Left forelimb (tissue), 1 donor: ENCODE measurements at regions not wholly inside any gene's neighbourhood (a gene's known extent, or its start where the extent isn't known, plus 50 kb on each side); places are given as distances from the start of the nearest gene placed in this dataset.

ENCODE experiments used
- DNase-seq: peaks from one replicate; pipeline ENCODE4 v3.0.0-alpha.2; 2018; ENCODE audit warnings: low spot score

DNA sequence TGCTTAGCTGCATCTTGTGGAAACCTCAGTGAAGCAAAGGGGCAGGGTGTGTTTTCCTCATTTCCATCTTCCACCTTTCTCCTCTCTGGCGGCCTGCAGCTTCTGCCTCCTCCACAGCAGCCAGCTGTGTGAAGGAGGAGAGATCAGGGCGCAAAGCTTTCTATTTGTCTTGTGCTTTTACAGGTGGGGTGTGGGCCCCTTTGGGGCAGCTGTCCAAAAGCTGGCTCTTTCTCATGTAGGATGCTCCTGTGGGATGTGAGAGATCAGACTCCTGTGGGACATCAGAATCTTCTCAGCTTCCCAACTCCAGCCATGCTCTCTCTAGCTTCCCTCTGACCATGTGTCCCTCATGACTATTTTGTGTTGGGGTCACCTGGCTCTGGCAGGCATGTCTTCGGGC is 227.1 kb downstream of the MID1 start:
- DNase-seq, result no peak

DNA sequence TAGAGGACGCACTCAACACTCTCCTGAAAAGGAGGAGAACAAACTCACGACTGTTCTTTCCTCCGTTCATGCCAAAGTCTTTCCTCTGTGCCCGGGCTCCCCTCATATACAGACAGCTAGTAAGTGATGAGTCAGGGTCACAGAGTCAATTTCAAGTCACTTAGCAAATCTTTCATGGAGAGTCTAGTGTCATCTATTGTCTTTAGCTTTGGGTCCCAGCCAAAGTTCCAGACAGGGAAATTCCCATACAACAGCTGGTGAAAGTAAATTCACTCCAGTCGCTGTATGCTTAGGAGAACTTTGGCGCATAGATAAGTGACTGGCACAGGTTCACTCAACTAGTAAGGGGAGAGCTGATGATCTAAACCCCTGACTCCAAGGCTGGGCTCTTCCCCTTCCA is 226.5 kb downstream of the MID1 start:
- no peak for DNase-seq

DNA sequence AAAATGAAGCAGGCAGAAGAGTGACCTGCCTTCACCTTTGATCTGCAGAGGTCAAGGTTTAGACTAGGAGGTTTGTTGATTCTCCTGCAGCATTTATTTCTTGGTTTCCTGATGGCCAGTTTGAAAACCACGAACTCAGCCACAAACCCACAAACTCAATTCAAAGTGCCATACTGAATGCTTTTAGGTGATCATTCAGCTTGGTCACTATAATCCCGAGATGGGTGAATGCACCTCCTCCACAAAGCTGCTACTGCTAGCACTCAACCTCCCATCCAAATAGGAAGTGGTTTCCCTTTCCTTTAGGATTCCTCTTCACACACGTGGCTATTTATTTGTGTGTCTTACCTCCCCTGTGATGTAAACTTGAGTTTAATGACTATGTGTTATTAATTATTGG is 225.2 kb downstream of the MID1 start:
- DNase-seq, result no peak
